ENCODE measurements at regions not wholly inside any gene's neighbourhood (a gene's known extent, or its start where the extent isn't known, plus 50 kb on each side); places are given as distances from the start of the nearest gene placed in this dataset.
A peak's percentile ranks its signal among the peaks of the same experiment; 100 is the strongest.

- H3K9ac ChIP-seq (ENCODE audit: low read length) = no peak overlapping the region
- H3K4me1 ChIP-seq (ENCODE audit: control insufficient read depth, insufficient read depth, low read length) = peaks cover 4% of the 10 kb centered on the region
- no peak for DNase-seq (ENCODE audit: low read depth)
- no peaks in the 10 kb centered on the region for H3K27me3 ChIP-seq (replicated peaks; ENCODE audit: control insufficient read depth, insufficient read depth, low read length)
- H3K9me3 ChIP-seq (ENCODE audit: control insufficient read depth, low read length) = peaks cover 4% of the 10 kb centered on the region
- H3K36me3 ChIP-seq (ENCODE audit: control insufficient read depth, insufficient read depth, low read length, severe bottlenecking) = no peaks in the 10 kb centered on the region
- H3K4me3 ChIP-seq (ENCODE audit: low read length) = no peak overlapping the region
Observed at GRCh38 chr22:44557064-44557748, 59.2 kb upstream of the RTL6 start.

- no peak for DNase-seq (ENCODE audit: low read depth)
- Histone ChIP-seq H3K9ac (ENCODE audit: low read length) (no peak overlapping the region), H3K4me3 (ENCODE audit: low read length) (no peak overlapping the region)
Observed at GRCh38 chr22:44555597-44555996, 57.6 kb upstream of the RTL6 start.

GRCh38 chr22:44555046-44555445 is 57.0 kb upstream of the RTL6 start:
- no peaks in the 10 kb centered on the region for H3K9me3 ChIP-seq (ENCODE audit: control insufficient read depth, low read length)
- H3K27me3 ChIP-seq (replicated peaks; ENCODE audit: control insufficient read depth, insufficient read depth, low read length) = no peaks in the 10 kb centered on the region
- H3K9ac ChIP-seq (ENCODE audit: low read length) = no peak overlapping the region
- H3K4me1 ChIP-seq (ENCODE audit: control insufficient read depth, insufficient read depth, low read length) = peaks cover 15% of the 10 kb centered on the region
- no peak for DNase-seq (ENCODE audit: low read depth)
- no peak overlapping the region for H3K4me3 ChIP-seq (ENCODE audit: low read length)
- H3K36me3 ChIP-seq (ENCODE audit: control insufficient read depth, insufficient read depth, low read length, severe bottlenecking) = no peaks in the 10 kb centered on the region

More at GRCh38 chr22:44555597-44555996, 57.6 kb upstream of the RTL6 start:
- no peaks in the 10 kb centered on the region for H3K36me3 ChIP-seq (ENCODE audit: control insufficient read depth, insufficient read depth, low read length, severe bottlenecking)
- H3K4me1 ChIP-seq (ENCODE audit: control insufficient read depth, insufficient read depth, low read length) = peaks cover 12% of the 10 kb centered on the region
- peaks cover 2% of the 10 kb centered on the region for H3K9me3 ChIP-seq (ENCODE audit: control insufficient read depth, low read length)
- no peaks in the 10 kb centered on the region for H3K27me3 ChIP-seq (replicated peaks; ENCODE audit: control insufficient read depth, insufficient read depth, low read length)

DNA sequence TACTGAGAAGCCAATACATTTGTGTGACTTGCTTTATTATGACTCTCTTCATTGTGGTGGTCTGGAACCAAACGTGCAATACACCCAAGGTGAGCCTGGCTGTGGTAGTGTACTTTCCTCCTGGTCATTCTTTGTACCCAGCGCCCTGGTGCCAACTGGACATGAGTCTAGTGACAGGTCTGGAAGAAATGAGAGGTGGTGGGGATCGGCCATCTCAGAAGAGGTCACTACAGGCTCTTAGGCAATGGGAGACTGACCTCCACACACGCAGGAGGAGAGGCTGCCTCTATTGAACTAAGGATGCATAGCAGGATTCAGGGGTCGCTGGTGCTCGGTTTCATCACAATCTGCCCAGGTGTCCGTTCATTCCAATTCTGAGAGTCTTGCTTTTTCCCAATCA is 56.4 kb upstream of the RTL6 start:
- H3K9ac ChIP-seq (ENCODE audit: low read length) = no peak overlapping the region
- no peaks in the 10 kb centered on the region for H3K27me3 ChIP-seq (replicated peaks; ENCODE audit: control insufficient read depth, insufficient read depth, low read length)
- H3K36me3 ChIP-seq (ENCODE audit: control insufficient read depth, insufficient read depth, low read length, severe bottlenecking) = no peaks in the 10 kb centered on the region
- no peak for DNase-seq (ENCODE audit: low read depth)
- H3K9me3 ChIP-seq (ENCODE audit: control insufficient read depth, low read length) = no peaks in the 10 kb centered on the region
- H3K4me1 ChIP-seq (ENCODE audit: control insufficient read depth, insufficient read depth, low read length) = peaks cover 20% of the 10 kb centered on the region
- no peak overlapping the region for H3K4me3 ChIP-seq (ENCODE audit: low read length)

- peak overlapping the region; percentile 44 for H3K9ac ChIP-seq (ENCODE audit: low read length)
- peaks cover 16% of the 10 kb centered on the region for H3K4me1 ChIP-seq (ENCODE audit: control insufficient read depth, insufficient read depth, low read length)
- no peaks in the 10 kb centered on the region for H3K36me3 ChIP-seq (ENCODE audit: control insufficient read depth, insufficient read depth, low read length, severe bottlenecking)
- H3K4me3 ChIP-seq (ENCODE audit: low read length) = peak overlapping the region; percentile 72
- peak; percentile 87 for DNase-seq (ENCODE audit: low read depth)
- no peaks in the 10 kb centered on the region for H3K27me3 ChIP-seq (replicated peaks; ENCODE audit: control insufficient read depth, insufficient read depth, low read length)
- H3K9me3 ChIP-seq (ENCODE audit: control insufficient read depth, low read length) = no peaks in the 10 kb centered on the region
Observed at GRCh38 chr22:44550711-44551491, 52.9 kb upstream of the RTL6 start.

DNA sequence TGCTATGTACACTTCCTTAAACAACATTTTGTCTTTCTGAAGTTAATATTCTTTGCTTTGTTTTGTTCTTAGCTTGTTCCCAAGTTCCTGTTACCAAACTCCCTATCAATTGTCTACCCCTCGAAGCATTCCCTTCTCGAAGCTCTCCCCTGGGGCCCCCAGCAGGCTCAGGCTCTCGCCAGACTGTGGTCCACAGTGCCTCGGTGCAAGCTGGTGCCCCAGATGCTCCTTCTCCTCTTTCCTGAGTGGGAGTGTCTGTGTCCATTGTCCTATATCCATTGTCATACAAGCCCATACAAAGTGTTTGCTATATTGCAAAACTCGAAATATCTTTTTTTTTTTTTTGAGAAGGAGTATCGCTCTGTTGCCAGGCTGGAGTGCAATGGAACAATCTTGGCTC is 51.7 kb upstream of the RTL6 start:
- H3K4me1 ChIP-seq (ENCODE audit: control insufficient read depth, insufficient read depth, low read length) = peaks cover 16% of the 10 kb centered on the region
- H3K9me3 ChIP-seq (ENCODE audit: control insufficient read depth, low read length) = no peaks in the 10 kb centered on the region
- no peak overlapping the region for H3K4me3 ChIP-seq (ENCODE audit: low read length)
- H3K36me3 ChIP-seq (ENCODE audit: control insufficient read depth, insufficient read depth, low read length, severe bottlenecking) = no peaks in the 10 kb centered on the region
- no peak for DNase-seq (ENCODE audit: low read depth)
- H3K9ac ChIP-seq (ENCODE audit: low read length) = no peak overlapping the region
- no peaks in the 10 kb centered on the region for H3K27me3 ChIP-seq (replicated peaks; ENCODE audit: control insufficient read depth, insufficient read depth, low read length)

DNA sequence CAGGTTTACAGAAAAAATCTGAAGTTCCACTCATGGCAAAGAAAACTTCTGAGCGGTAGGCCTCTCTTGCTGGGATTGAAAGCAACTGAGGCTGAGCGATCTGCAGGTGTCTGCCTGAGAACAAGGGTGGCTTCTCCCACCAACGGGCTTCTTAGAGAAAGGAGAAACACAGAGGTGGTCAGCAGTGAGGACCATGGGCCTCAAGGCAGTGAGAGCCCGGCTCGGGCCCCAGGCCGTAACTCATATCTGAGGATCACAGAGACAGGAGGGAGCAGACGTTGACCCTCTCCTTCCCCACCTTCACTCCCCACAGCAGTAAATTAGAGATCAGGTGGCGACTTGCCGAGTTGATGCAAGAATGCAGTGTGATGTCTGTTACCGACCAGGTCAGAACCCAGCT is 50.9 kb upstream of the RTL6 start:
- no peak overlapping the region for H3K9ac ChIP-seq (ENCODE audit: low read length)
- no peaks in the 10 kb centered on the region for H3K9me3 ChIP-seq (ENCODE audit: control insufficient read depth, low read length)
- no peak for DNase-seq (ENCODE audit: low read depth)
- peaks cover 18% of the 10 kb centered on the region for H3K4me1 ChIP-seq (ENCODE audit: control insufficient read depth, insufficient read depth, low read length)
- no peaks in the 10 kb centered on the region for H3K27me3 ChIP-seq (replicated peaks; ENCODE audit: control insufficient read depth, insufficient read depth, low read length)
- H3K36me3 ChIP-seq (ENCODE audit: control insufficient read depth, insufficient read depth, low read length, severe bottlenecking) = no peaks in the 10 kb centered on the region
- no peak overlapping the region for H3K4me3 ChIP-seq (ENCODE audit: low read length)
